CD14-positive monocyte (primary cell): ENCODE measurements at regions not wholly inside any gene's neighbourhood (a gene's known extent, or its start where the extent isn't known, plus 50 kb on each side); places are given as distances from the start of the nearest gene placed in this dataset.
A peak's percentile ranks its signal among the peaks of the same experiment; 100 is the strongest.

Experiments used
- DNase-seq, 3 donors: peaks; one replicate each; pipeline ENCODE4 v3.0.0-alpha.2; 2011 to 2022
- H2AFZ ChIP-seq: 2 replicates; pipeline ENCODE4 v1.6.0; 2012; ENCODE audit warnings: mild to moderate bottlenecking, low read depth, low read length, inconsistent platforms; ENCODE audit not compliant: insufficient read depth, poor library complexity, severe bottlenecking
- H3K27ac ChIP-seq, 2 donors: 1 replicate in 1 of 2; 2 replicates in 1 of 2; pipeline ENCODE4 v1.5.1; 2012 to 2013; ENCODE audit warnings: low read length in 2 of 2, control low read depth in 1 of 2, inconsistent platforms in 1 of 2, low read depth in 1 of 2, mild to moderate bottlenecking in 1 of 2
- H3K27me3 ChIP-seq, 2 donors: one replicate each; pipeline versions ENCODE4 v1.6.0 to v1.6.1; 2011 to 2013; ENCODE audit warnings: low read length in 2 of 2; ENCODE audit not compliant: control insufficient read depth in 2 of 2, insufficient read depth in 2 of 2
- H3K36me3 ChIP-seq, 2 donors: replicated peaks in 1 of 2; 1 replicate in 1 of 2; 2 replicates in 1 of 2; pipeline versions ENCODE4 v1.5.1 to v1.6.1; 2012 to 2013; ENCODE audit warnings: low read length in 2 of 2, control low read depth in 1 of 2, inconsistent platforms in 1 of 2, mild to moderate bottlenecking in 1 of 2; ENCODE audit not compliant: insufficient read depth in 2 of 2, control insufficient read depth in 1 of 2
- H3K4me1 ChIP-seq, 2 donors: 1 replicate in 1 of 2; 2 replicates in 1 of 2; pipeline versions ENCODE4 v1.5.1 to v1.6.1; 2012 to 2013; ENCODE audit warnings: low read length in 2 of 2, control low read depth in 1 of 2, inconsistent platforms in 1 of 2, mild to moderate bottlenecking in 1 of 2, moderate library complexity in 1 of 2; ENCODE audit not compliant: insufficient read depth in 2 of 2, control insufficient read depth in 1 of 2
- H3K4me2 ChIP-seq: replicated peaks from 2 replicates; pipeline ENCODE3; 2012; ENCODE audit warnings: low read length, moderate library complexity, mild to moderate bottlenecking; ENCODE audit not compliant: poor library complexity, severe bottlenecking; ENCODE audit errors: extremely low read depth
- H3K4me3 ChIP-seq, 3 experiments: fragments of 200-600 bp in 1 of 3; sonication (generic) in 1 of 3; replicated peaks in 1 of 3; 1 replicate in 2 of 3; 2 replicates in 1 of 3; pipeline ENCODE4 v1.5.1; 2011 to 2013; ENCODE audit warnings: low read length in 3 of 3, mild to moderate bottlenecking in 3 of 3, control low read depth in 2 of 3, low read depth in 2 of 3, inconsistent platforms in 1 of 3, moderate library complexity in 1 of 3
- H3K79me2 ChIP-seq: 2 replicates; pipeline ENCODE4 v1.6.0; 2012; ENCODE audit warnings: mild to moderate bottlenecking, control low read depth, inconsistent platforms, low read length, moderate library complexity; ENCODE audit not compliant: insufficient read depth
- H3K9ac ChIP-seq: 2 replicates; pipeline ENCODE4 v1.6.0; 2017; ENCODE audit warnings: low read length, mild to moderate bottlenecking; ENCODE audit not compliant: insufficient read depth, poor library complexity, severe bottlenecking
- H3K9me3 ChIP-seq, 2 donors: replicated peaks in 1 of 2; 1 replicate in 1 of 2; 2 replicates in 1 of 2; pipeline versions ENCODE4 v1.5.1 to v1.6.1; 2012 to 2013; ENCODE audit warnings: low read length in 2 of 2, control low read depth in 1 of 2; ENCODE audit not compliant: control insufficient read depth in 1 of 2, insufficient read depth in 1 of 2
- H4K20me1 ChIP-seq: 2 replicates; pipeline ENCODE4 v1.6.0; 2012; ENCODE audit warnings: mild to moderate bottlenecking, low read length, control low read depth, moderate library complexity; ENCODE audit not compliant: insufficient read depth
- H3K27ac Mint-ChIP-seq, 7 donors: one replicate each; pipeline ENCODE4 v1.8.0; 2020; ENCODE audit warnings: mild to moderate bottlenecking in 7 of 7, mixed read lengths in 7 of 7, moderate library complexity in 6 of 7, inconsistent platforms in 2 of 7
- H3K27me3 Mint-ChIP-seq, 3 donors: one replicate each; pipeline ENCODE4 v1.8.0; 2021 to 2022; ENCODE audit warnings: low read depth in 3 of 3, mild to moderate bottlenecking in 3 of 3, mixed read lengths in 3 of 3, moderate library complexity in 3 of 3, inconsistent platforms in 1 of 3
- H3K36me3 Mint-ChIP-seq, 2 donors: one replicate each; pipeline ENCODE4 v1.8.0; 2020; ENCODE audit warnings: mixed read lengths in 2 of 2, inconsistent platforms in 1 of 2, mild to moderate bottlenecking in 1 of 2
- H3K4me1 Mint-ChIP-seq: one replicate; pipeline ENCODE4 v1.8.0; 2020; ENCODE audit warnings: mild to moderate bottlenecking, mixed read lengths
- H3K4me3 Mint-ChIP-seq, 2 donors: one replicate each; pipeline ENCODE4 v1.8.0; 2020; ENCODE audit warnings: mild to moderate bottlenecking in 2 of 2, mixed read lengths in 2 of 2, moderate library complexity in 1 of 2
- H3K9me3 Mint-ChIP-seq, 7 donors: one replicate each; pipeline ENCODE4 v1.8.0; 2020 to 2022; ENCODE audit warnings: mixed read lengths in 7 of 7, mild to moderate bottlenecking in 6 of 7, moderate library complexity in 6 of 7, inconsistent platforms in 2 of 7
- WGBS: methylation state at CpG from one replicate; pipeline ENCODE4 v1.1.5; 2013; ENCODE audit warnings: missing lambda C conversion rate; ENCODE audit not compliant: insufficient coverage; 5-methylcytosine and 5-hydroxymethylcytosine counted together
- intact Hi-C, 2 donors: fragments of 100-400 bp; cut with micrococcal nuclease; formaldehyde crosslinking; loops; one replicate each; pipeline versions ENCODE4 v1.15.0 to v1.15.1; 2023
- TF ChIP-seq, protein P1 (sequence below): fragments of 200-600 bp; IDR thresholded peaks from one replicate; pipeline ENCODE4 v1.8.0; 2022; ENCODE audit warnings: antibody characterized with exemption, mild to moderate bottlenecking

DNA sequence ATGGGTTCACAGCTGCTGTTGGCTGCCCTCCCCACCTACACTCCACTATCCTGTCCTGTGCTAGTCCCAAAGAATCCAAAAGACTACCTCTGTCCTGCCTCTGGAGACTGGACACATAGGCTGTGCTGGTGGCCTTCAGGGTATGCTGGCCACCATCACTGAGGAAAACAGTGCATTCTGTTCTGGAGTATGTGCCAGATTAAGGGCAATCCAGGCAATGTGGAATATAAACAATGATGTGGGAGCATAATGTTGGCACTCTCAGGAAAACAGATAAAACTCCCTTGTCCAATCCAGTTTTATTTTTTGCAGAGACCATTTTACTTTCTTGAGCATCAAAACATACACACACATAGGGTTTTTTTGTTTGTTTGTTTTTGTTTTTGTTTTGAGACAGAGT is 94.3 kb downstream of the GLUL start:
- Histone ChIP-seq H3K36me3 (no peaks in the 10 kb centered on the region), H3K4me2 (no peak overlapping the region), H3K79me2 (no peaks in the 10 kb centered on the region), H3K4me1 (peaks cover 18 to 31% of the 10 kb centered on the region in 2 donors), H3K27me3 (no peaks in the 10 kb centered on the region), H3K9ac (no peak overlapping the region), H3K27ac (no peak overlapping the region), H2AFZ (no peak overlapping the region), H3K4me3 (no peak overlapping the region), H4K20me1 (no peaks in the 10 kb centered on the region), H3K9me3 (no peaks in the 10 kb centered on the region)
- Mint-ChIP-seq H3K27me3 (peaks cover 0 to 4% (median 3%) of the 10 kb centered on the region in 3 donors), H3K4me1 (peaks cover 43% of the 10 kb centered on the region), H3K27ac (no peak overlapping the region), H3K9me3 (peaks cover 0 to 6% (median 3%) of the 10 kb centered on the region in 7 donors), H3K4me3 (no peak overlapping the region), H3K36me3 (no peaks in the 10 kb centered on the region)
- DNase-seq, result no peak
- TF ChIP-seq, protein P1, sequence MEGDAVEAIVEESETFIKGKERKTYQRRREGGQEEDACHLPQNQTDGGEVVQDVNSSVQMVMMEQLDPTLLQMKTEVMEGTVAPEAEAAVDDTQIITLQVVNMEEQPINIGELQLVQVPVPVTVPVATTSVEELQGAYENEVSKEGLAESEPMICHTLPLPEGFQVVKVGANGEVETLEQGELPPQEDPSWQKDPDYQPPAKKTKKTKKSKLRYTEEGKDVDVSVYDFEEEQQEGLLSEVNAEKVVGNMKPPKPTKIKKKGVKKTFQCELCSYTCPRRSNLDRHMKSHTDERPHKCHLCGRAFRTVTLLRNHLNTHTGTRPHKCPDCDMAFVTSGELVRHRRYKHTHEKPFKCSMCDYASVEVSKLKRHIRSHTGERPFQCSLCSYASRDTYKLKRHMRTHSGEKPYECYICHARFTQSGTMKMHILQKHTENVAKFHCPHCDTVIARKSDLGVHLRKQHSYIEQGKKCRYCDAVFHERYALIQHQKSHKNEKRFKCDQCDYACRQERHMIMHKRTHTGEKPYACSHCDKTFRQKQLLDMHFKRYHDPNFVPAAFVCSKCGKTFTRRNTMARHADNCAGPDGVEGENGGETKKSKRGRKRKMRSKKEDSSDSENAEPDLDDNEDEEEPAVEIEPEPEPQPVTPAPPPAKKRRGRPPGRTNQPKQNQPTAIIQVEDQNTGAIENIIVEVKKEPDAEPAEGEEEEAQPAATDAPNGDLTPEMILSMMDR, result no peak
- intact Hi-C loops, result no loop called here

DNA sequence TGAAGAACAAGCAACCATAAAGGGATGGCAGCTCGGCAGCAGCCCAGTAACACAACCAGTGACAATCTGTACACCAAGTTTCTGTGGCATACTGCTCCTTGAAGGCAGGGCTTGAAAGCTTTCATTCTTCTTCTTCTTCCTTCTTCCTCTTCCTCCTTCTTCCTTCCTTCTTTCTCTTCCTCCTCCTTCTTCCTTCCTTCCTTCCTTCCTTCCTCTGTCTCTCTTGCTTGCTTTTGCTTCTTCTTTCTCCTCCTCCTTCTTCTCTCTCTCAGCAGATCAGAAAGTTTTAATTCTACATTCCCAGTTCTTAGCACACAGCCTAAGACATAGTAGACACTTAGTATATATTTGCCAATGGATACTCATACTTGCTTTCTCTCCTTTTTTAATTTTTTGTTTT is 95.9 kb downstream of the GLUL start:
- no peak overlapping the region for H3K4me3 Mint-ChIP-seq
- Histone ChIP-seq H3K27ac (no peak overlapping the region), H3K4me3 (no peak overlapping the region), H3K9ac (no peak overlapping the region), H3K4me2 (no peak overlapping the region), H3K27me3 (no peaks in the 10 kb centered on the region), H3K36me3 (no peaks in the 10 kb centered on the region), H3K4me1 (peaks cover 14 to 22% of the 10 kb centered on the region in 2 donors), H4K20me1 (no peaks in the 10 kb centered on the region), H2AFZ (no peak overlapping the region), H3K9me3 (no peaks in the 10 kb centered on the region), H3K79me2 (no peaks in the 10 kb centered on the region)
- TF ChIP-seq, protein P1, result no peak
- H3K9me3 Mint-ChIP-seq, result peaks cover 0 to 6% (median 3%) of the 10 kb centered on the region in 7 donors
- peaks cover 0 to 4% (median 3%) of the 10 kb centered on the region in 3 donors for H3K27me3 Mint-ChIP-seq
- 83% methylated on average over 1 of the region's 1 CpG for WGBS
- H3K4me1 Mint-ChIP-seq, result peaks cover 31% of the 10 kb centered on the region
- intact Hi-C loops, result no loop called here
- H3K27ac Mint-ChIP-seq, result peak overlapping the region in 2 of 7 donors; percentile 1 to 9
- H3K36me3 Mint-ChIP-seq, result no peaks in the 10 kb centered on the region
- DNase-seq, result no peak
